Fibroblast of lung (primary cell): ENCODE measurements at regions not wholly inside any gene's neighbourhood (a gene's known extent, or its start where the extent isn't known, plus 50 kb on each side); places are given as distances from the start of the nearest gene placed in this dataset.

Source experiments
- DNase-seq, 2 donors: peaks; one replicate each; pipeline versions ENCODE4 v3.0.0 to v3.0.0-alpha.2; 2010; ENCODE audit warnings: low read depth in 2 of 2
- H2AFZ ChIP-seq: 2 replicates; pipeline ENCODE4 v1.5.1; 2012; ENCODE audit warnings: low read length, control low read depth, inconsistent platforms
- H3K27ac ChIP-seq: 2 replicates; pipeline ENCODE4 v1.5.1; 2011; ENCODE audit warnings: low read length, control low read depth; ENCODE audit not compliant: insufficient read depth
- H3K27me3 ChIP-seq: 2 replicates; pipeline ENCODE4 v1.5.1; 2011; ENCODE audit warnings: mild to moderate bottlenecking, low read length; ENCODE audit not compliant: control insufficient read depth, insufficient read depth
- H3K36me3 ChIP-seq: 2 replicates; pipeline ENCODE4 v1.5.1; 2011; ENCODE audit warnings: low read length; ENCODE audit not compliant: control insufficient read depth, insufficient read depth
- H3K4me1 ChIP-seq: 2 replicates; pipeline ENCODE4 v1.5.1; 2011; ENCODE audit warnings: low read length; ENCODE audit not compliant: control insufficient read depth, insufficient read depth; ENCODE audit errors: extremely low read depth
- H3K4me2 ChIP-seq: 2 replicates; pipeline ENCODE4 v1.5.1; 2011; ENCODE audit warnings: low read length, control low read depth; ENCODE audit not compliant: insufficient read depth; ENCODE audit errors: extremely low read depth
- H3K4me3 ChIP-seq, 4 experiments: fragments of 200-600 bp in 1 of 4; sonication (generic) in 1 of 4; replicated peaks in 1 of 4; 2 replicates each; pipeline ENCODE4 v1.5.1; 2011 to 2016; ENCODE audit warnings: low read length in 4 of 4, low read depth in 3 of 4, mild to moderate bottlenecking in 3 of 4, control low read depth in 2 of 4, inconsistent platforms in 1 of 4, mixed read lengths in 1 of 4; ENCODE audit not compliant: insufficient read depth in 1 of 4; ENCODE audit errors: control extremely low read depth in 1 of 4
- H3K79me2 ChIP-seq: 2 replicates; pipeline ENCODE4 v1.5.1; 2012; ENCODE audit warnings: mild to moderate bottlenecking, low read length, inconsistent platforms; ENCODE audit not compliant: control insufficient read depth, insufficient read depth
- H3K9ac ChIP-seq: 2 replicates; pipeline ENCODE4 v1.5.1; 2011; ENCODE audit warnings: mild to moderate bottlenecking, low read length, control low read depth; ENCODE audit not compliant: insufficient read depth
- H3K9me3 ChIP-seq: 2 replicates; pipeline ENCODE4 v1.5.1; 2012; ENCODE audit warnings: low read depth, low read length; ENCODE audit not compliant: control insufficient read depth, insufficient read depth
- H4K20me1 ChIP-seq: 2 replicates; pipeline ENCODE4 v1.5.1; 2011; ENCODE audit warnings: low read length; ENCODE audit not compliant: control insufficient read depth, insufficient read depth; ENCODE audit errors: extremely low read depth
- EZH2 ChIP-seq: IDR thresholded peaks from 2 replicates; pipeline ENCODE4 v1.5.1; 2012; ENCODE audit warnings: low read length, control low read depth, mild to moderate bottlenecking; ENCODE audit errors: missing control alignments
- TF ChIP-seq, protein P1 (sequence below), 2 donors: IDR thresholded peaks in 1 of 2; conservative IDR thresholded peaks in 1 of 2; 1 replicate in 1 of 2; 2 replicates in 1 of 2; pipeline ENCODE4 v1.5.1; 2011 to 2012; ENCODE audit warnings: low read length in 2 of 2, control low read depth in 1 of 2, inconsistent platforms in 1 of 2, low read depth in 1 of 2, mild to moderate bottlenecking in 1 of 2

- no peaks in the 10 kb centered on the region for H3K4me1 ChIP-seq
- H3K27me3 ChIP-seq: no peaks in the 10 kb centered on the region
- H2AFZ ChIP-seq: no peak overlapping the region
- H3K4me2 ChIP-seq: no peak overlapping the region
- no peak for TF ChIP-seq EZH2
- TF ChIP-seq, protein P1, sequence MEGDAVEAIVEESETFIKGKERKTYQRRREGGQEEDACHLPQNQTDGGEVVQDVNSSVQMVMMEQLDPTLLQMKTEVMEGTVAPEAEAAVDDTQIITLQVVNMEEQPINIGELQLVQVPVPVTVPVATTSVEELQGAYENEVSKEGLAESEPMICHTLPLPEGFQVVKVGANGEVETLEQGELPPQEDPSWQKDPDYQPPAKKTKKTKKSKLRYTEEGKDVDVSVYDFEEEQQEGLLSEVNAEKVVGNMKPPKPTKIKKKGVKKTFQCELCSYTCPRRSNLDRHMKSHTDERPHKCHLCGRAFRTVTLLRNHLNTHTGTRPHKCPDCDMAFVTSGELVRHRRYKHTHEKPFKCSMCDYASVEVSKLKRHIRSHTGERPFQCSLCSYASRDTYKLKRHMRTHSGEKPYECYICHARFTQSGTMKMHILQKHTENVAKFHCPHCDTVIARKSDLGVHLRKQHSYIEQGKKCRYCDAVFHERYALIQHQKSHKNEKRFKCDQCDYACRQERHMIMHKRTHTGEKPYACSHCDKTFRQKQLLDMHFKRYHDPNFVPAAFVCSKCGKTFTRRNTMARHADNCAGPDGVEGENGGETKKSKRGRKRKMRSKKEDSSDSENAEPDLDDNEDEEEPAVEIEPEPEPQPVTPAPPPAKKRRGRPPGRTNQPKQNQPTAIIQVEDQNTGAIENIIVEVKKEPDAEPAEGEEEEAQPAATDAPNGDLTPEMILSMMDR (conservative IDR thresholded peaks at IDR 0.05 in 1 of 2, IDR thresholded peaks at IDR 0.05 in 1 of 2; ENCODE audit: low read depth in 1 of 2, low read length in 2 of 2): no peak
- H3K9me3 ChIP-seq: no peaks in the 10 kb centered on the region
- no peak for DNase-seq
- no peaks in the 10 kb centered on the region for H3K79me2 ChIP-seq
- H3K9ac ChIP-seq: no peak overlapping the region
- H3K4me3 ChIP-seq: no peak overlapping the region
- H3K36me3 ChIP-seq: no peaks in the 10 kb centered on the region
- H4K20me1 ChIP-seq: no peaks in the 10 kb centered on the region
- no peak overlapping the region for H3K27ac ChIP-seq
Observed at GRCh38 chr5:57831090-57831489, 348.5 kb upstream of the ACTBL2 start.

- H2AFZ ChIP-seq: no peak overlapping the region
- no peak overlapping the region for H3K4me2 ChIP-seq
- TF ChIP-seq, protein P1 (conservative IDR thresholded peaks at IDR 0.05 in 1 of 2, IDR thresholded peaks at IDR 0.05 in 1 of 2; ENCODE audit: low read depth in 1 of 2, low read length in 2 of 2): no peak
- TF ChIP-seq EZH2: no peak
- no peak overlapping the region for H3K9ac ChIP-seq
- H3K4me1 ChIP-seq: peaks cover 5% of the 10 kb centered on the region
- H3K4me3 ChIP-seq: no peak overlapping the region
- H3K79me2 ChIP-seq: no peaks in the 10 kb centered on the region
- peak in 1 of 2 donors; percentile 62 for DNase-seq
- H3K27me3 ChIP-seq: no peaks in the 10 kb centered on the region
- no peak overlapping the region for H3K27ac ChIP-seq
- no peaks in the 10 kb centered on the region for H3K36me3 ChIP-seq
- no peaks in the 10 kb centered on the region for H3K9me3 ChIP-seq
- no peaks in the 10 kb centered on the region for H4K20me1 ChIP-seq
Observed at GRCh38 chr5:57828221-57828620, 345.6 kb upstream of the ACTBL2 start.

- H3K36me3 ChIP-seq: no peaks in the 10 kb centered on the region
- TF ChIP-seq, protein P1 (conservative IDR thresholded peaks at IDR 0.05 in 1 of 2, IDR thresholded peaks at IDR 0.05 in 1 of 2; ENCODE audit: low read depth in 1 of 2, low read length in 2 of 2): no peak
- no peak for TF ChIP-seq EZH2
- peaks cover 5% of the 10 kb centered on the region for H3K4me1 ChIP-seq
- no peaks in the 10 kb centered on the region for H3K27me3 ChIP-seq
- DNase-seq: peak; percentile 62 to 99
- H3K9ac ChIP-seq: no peak overlapping the region
- no peak overlapping the region for H3K4me3 ChIP-seq
- H2AFZ ChIP-seq: no peak overlapping the region
- H4K20me1 ChIP-seq: no peaks in the 10 kb centered on the region
- no peaks in the 10 kb centered on the region for H3K9me3 ChIP-seq
- no peaks in the 10 kb centered on the region for H3K79me2 ChIP-seq
- H3K27ac ChIP-seq: peak overlapping the region; percentile 67
- peak overlapping the region; percentile 4 for H3K4me2 ChIP-seq
Observed at GRCh38 chr5:57825031-57825686, 342.5 kb upstream of the ACTBL2 start.
